GM12801 (cell line): ENCODE measurements at regions not wholly inside any gene's neighbourhood (a gene's known extent, or its start where the extent isn't known, plus 50 kb on each side); places are given as distances from the start of the nearest gene placed in this dataset.

Source experiments
- TF ChIP-seq, protein P1 (sequence below): IDR thresholded peaks from one replicate; pipeline ENCODE4 v1.5.1; 2011; ENCODE audit warnings: control low read depth; ENCODE audit not compliant: insufficient read length; ENCODE audit errors: extremely low read depth

- TF ChIP-seq, protein P1, sequence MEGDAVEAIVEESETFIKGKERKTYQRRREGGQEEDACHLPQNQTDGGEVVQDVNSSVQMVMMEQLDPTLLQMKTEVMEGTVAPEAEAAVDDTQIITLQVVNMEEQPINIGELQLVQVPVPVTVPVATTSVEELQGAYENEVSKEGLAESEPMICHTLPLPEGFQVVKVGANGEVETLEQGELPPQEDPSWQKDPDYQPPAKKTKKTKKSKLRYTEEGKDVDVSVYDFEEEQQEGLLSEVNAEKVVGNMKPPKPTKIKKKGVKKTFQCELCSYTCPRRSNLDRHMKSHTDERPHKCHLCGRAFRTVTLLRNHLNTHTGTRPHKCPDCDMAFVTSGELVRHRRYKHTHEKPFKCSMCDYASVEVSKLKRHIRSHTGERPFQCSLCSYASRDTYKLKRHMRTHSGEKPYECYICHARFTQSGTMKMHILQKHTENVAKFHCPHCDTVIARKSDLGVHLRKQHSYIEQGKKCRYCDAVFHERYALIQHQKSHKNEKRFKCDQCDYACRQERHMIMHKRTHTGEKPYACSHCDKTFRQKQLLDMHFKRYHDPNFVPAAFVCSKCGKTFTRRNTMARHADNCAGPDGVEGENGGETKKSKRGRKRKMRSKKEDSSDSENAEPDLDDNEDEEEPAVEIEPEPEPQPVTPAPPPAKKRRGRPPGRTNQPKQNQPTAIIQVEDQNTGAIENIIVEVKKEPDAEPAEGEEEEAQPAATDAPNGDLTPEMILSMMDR = no peak
Measured at GRCh38 chr5:164377746-164378145, 872.3 kb downstream of the MAT2B start.

GRCh38 chr5:164383662-164384061 is 878.2 kb downstream of the MAT2B start:
- TF ChIP-seq, protein P1 = no peak

DNA sequence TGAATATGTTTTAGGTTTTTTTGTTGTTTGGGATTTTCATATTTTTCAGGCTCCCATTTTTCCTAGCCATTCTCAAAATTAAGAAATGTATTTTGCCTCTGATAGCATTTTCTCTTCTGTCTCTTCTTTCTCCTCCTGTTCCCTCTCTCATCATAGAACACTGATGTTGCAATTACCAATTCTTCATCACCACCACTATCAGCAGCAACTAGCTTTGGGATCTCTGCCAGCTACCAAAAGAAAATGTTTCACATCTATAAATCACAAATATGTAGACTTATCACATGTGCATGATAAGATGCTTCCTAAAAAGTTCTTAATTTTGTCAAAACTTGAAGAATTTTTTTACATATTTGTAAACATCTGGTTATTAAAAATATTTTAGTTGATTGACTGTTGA is 887.1 kb downstream of the MAT2B start:
- TF ChIP-seq, protein P1 = no peak

DNA sequence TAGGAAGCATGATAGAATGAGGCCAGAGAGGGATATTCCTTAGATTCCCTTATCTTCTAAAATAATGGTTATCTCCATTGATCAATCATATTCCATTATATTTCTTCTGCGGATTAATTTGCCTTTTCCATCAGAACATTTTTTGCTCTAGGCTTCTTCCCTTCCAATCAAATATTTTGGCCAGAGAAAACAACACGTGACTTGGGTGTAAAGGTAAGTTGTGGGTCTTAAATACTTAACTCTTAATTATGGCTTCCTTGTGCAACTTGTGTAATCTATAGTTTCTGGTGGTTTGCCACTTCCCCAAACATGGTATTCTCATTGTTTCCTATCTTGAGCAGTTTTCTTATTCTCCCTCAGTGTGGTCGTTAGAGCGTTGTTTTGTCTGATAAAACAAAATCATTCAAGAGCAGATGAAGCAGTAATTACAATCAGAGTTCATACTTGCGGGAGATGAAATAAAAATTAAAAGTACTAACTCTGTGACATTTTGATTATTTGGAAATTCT is 889.3 kb downstream of the MAT2B start:
- TF ChIP-seq, protein P1 = no peak

DNA sequence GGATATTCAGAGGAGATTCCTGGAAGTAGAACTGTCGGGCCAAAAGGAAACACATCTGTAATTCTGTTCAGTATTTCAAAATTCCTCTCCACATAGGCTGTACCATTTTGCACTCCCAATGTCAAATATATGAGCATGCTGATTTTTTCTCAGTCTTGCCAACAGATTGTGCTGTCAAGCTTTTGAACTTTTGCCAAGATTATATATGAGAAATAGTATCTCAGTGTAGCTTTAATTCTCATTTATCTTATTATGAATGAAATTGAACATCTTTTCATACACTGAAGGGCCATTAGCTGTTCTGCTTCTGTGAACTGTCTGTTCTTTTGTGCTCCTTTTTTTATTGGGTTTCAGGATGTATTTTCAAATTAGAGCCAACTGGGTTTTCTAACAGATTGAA is 907.1 kb downstream of the MAT2B start:
- TF ChIP-seq, protein P1 = no peak

- TF ChIP-seq, protein P1 = no peak
Measured at GRCh38 chr5:164420161-164420560, 914.7 kb downstream of the MAT2B start.

GRCh38 chr5:164422400-164422799 is 917.0 kb downstream of the MAT2B start:
- TF ChIP-seq, protein P1 = no peak
